ENCODE measurements at regions not wholly inside any gene's neighbourhood (a gene's known extent, or its start where the extent isn't known, plus 50 kb on each side); places are given as distances from the start of the nearest gene placed in this dataset.

DNA sequence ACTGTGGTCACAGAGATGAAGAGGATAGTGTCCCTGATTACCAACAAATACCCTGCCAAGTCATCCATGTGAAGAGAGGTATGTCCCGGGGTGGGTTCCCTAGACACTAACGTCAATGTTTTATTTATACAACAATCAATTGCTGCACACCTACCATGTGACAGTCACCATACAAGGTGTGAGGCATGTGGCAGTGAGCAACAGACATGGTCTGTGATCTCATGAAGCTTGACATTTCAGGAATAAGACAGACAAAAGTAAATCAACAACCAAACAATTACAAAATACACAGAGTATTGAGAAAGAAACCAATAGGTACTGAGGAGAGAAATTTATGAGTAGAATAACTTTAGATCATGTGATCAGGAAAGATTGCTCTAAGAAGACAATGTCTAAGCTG lies 268.6 kb downstream of the MRTFB start:
- H4K8ac ChIP-seq (ENCODE audit: low read depth in 2 of 2, low read length in 2 of 2) = no peak overlapping the region
- peaks cover 2% of the 10 kb centered on the region for H3K9me3 ChIP-seq (ENCODE audit: control insufficient read depth, insufficient read depth, low read length)
- BruUV-seq (replicated peaks) = no TSS peak
- H3K27ac ChIP-seq (ENCODE audit: insufficient read depth, low read length) = no peak overlapping the region
- H3K27me3 ChIP-seq (ENCODE audit: control insufficient read depth, insufficient read depth, low read length) = no peaks in the 10 kb centered on the region
- H4K5ac ChIP-seq (ENCODE audit: low read depth, low read length) = no peak overlapping the region
- no peak overlapping the region for H2BK15ac ChIP-seq (ENCODE audit: low read depth, low read length)
- dilution Hi-C loops (cut with HindIII; ENCODE audit: low sequenced_read_pairs, unreplicated experiment) (no loop called here), intact Hi-C loops (cut with micrococcal nuclease) (no loop called here), in situ Hi-C loops (cut with MboI; ENCODE audit: low sequenced_read_pairs) (no loop called here)
- H2AK5ac ChIP-seq (ENCODE audit: low read depth, low read length) = no peak overlapping the region
- no peak overlapping the region for H3K9ac ChIP-seq (ENCODE audit: low read depth, low read length)
- TF ChIP-seq RCOR1 (IDR thresholded peaks at IDR 0.05; ENCODE audit: insufficient replicate concordance, low read length) (no peak), CHD1 (IDR thresholded peaks at IDR 0.05; ENCODE audit: low read depth, low read length) (no peak), MAZ (IDR thresholded peaks at IDR 0.05; ENCODE audit: borderline replicate concordance, low read depth, low read length) (no peak), CEBPB (IDR thresholded peaks at IDR 0.05; ENCODE audit: low read depth, low read length) (no peak), MXI1 (IDR thresholded peaks at IDR 0.05; ENCODE audit: borderline replicate concordance, low read depth, low read length) (no peak), FOS (IDR thresholded peaks at IDR 0.05; ENCODE audit: low read depth, low read length) (no peak), RAD21 (IDR thresholded peaks at IDR 0.05; ENCODE audit: low read length) (no peak), BHLHE40 (IDR thresholded peaks at IDR 0.05; ENCODE audit: low read depth, low read length) (no peak), RFX5 (IDR thresholded peaks at IDR 0.05; ENCODE audit: low read depth, low read length) (no peak), NFE2L2 (IDR thresholded peaks at IDR 0.05; ENCODE audit: low read depth, low read length) (no peak), POLR2A (IDR thresholded peaks at IDR 0.05; ENCODE audit: low read depth, low read length) (no peak), SMC3 (IDR thresholded peaks at IDR 0.05; ENCODE audit: low read depth, low read length) (no peak), MAFK (IDR thresholded peaks at IDR 0.05; ENCODE audit: low read depth, low read length) (no peak)
- TF ChIP-seq, protein P1, sequence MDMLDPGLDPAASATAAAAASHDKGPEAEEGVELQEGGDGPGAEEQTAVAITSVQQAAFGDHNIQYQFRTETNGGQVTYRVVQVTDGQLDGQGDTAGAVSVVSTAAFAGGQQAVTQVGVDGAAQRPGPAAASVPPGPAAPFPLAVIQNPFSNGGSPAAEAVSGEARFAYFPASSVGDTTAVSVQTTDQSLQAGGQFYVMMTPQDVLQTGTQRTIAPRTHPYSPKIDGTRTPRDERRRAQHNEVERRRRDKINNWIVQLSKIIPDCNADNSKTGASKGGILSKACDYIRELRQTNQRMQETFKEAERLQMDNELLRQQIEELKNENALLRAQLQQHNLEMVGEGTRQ (IDR thresholded peaks at IDR 0.05; ENCODE audit: low read depth, low read length) = no peak
- TF ChIP-seq, protein P2, sequence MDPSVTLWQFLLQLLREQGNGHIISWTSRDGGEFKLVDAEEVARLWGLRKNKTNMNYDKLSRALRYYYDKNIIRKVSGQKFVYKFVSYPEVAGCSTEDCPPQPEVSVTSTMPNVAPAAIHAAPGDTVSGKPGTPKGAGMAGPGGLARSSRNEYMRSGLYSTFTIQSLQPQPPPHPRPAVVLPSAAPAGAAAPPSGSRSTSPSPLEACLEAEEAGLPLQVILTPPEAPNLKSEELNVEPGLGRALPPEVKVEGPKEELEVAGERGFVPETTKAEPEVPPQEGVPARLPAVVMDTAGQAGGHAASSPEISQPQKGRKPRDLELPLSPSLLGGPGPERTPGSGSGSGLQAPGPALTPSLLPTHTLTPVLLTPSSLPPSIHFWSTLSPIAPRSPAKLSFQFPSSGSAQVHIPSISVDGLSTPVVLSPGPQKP (IDR thresholded peaks at IDR 0.05; ENCODE audit: borderline replicate concordance, low read depth, low read length) = no peak
- TF ChIP-seq, protein P3, sequence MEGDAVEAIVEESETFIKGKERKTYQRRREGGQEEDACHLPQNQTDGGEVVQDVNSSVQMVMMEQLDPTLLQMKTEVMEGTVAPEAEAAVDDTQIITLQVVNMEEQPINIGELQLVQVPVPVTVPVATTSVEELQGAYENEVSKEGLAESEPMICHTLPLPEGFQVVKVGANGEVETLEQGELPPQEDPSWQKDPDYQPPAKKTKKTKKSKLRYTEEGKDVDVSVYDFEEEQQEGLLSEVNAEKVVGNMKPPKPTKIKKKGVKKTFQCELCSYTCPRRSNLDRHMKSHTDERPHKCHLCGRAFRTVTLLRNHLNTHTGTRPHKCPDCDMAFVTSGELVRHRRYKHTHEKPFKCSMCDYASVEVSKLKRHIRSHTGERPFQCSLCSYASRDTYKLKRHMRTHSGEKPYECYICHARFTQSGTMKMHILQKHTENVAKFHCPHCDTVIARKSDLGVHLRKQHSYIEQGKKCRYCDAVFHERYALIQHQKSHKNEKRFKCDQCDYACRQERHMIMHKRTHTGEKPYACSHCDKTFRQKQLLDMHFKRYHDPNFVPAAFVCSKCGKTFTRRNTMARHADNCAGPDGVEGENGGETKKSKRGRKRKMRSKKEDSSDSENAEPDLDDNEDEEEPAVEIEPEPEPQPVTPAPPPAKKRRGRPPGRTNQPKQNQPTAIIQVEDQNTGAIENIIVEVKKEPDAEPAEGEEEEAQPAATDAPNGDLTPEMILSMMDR (conservative IDR thresholded peaks at IDR 0.05; ENCODE audit: low read depth, low read length) = no peak
- H2AK9ac ChIP-seq (replicated peaks; ENCODE audit: low read depth, low read length, poor library complexity) = no peak overlapping the region
- WGBS, 2 experiments (ENCODE audit: extremely low coverage in 2 of 2, insufficient read length in 1 of 2) = no CpG with 5 or more reads among the region's 2 CpGs
- H3K4me3 ChIP-seq (ENCODE audit: insufficient read depth, low read depth, low read length) = no peak overlapping the region
- ChIA-PET CTCF (no interaction called here), POLR2A (ENCODE audit: unreplicated experiment) (no interaction called here)
- no peak overlapping the region for H2BK20ac ChIP-seq (ENCODE audit: low read depth, low read length)
- H3K18ac ChIP-seq (ENCODE audit: low read depth, low read length) = no peak overlapping the region
- H3K56ac ChIP-seq (ENCODE audit: extremely low read depth, insufficient read depth, low read length) = no peak overlapping the region
- no peak overlapping the region for H3K23ac ChIP-seq (ENCODE audit: low read depth, low read length)
- no peaks in the 10 kb centered on the region for H3K36me3 ChIP-seq (ENCODE audit: control insufficient read depth, insufficient read depth, low read length)
- H3K4me1 ChIP-seq (ENCODE audit: control insufficient read depth, insufficient read depth, low read length) = peaks cover 4% of the 10 kb centered on the region
- H3K14ac ChIP-seq (replicated peaks; ENCODE audit: low read depth, low read length) = no peak overlapping the region
- H4K20me1 ChIP-seq (ENCODE audit: insufficient read depth, low read length) = no peaks in the 10 kb centered on the region
- no peak overlapping the region for H2BK5ac ChIP-seq (ENCODE audit: low read depth, low read length, poor library complexity, severe bottlenecking)
- H2AFZ ChIP-seq (replicated peaks; ENCODE audit: low read length, poor library complexity) = no peak overlapping the region
- no peak for ATAC-seq (ENCODE audit: low read depth)
- no peaks in the 10 kb centered on the region for H3K9me1 ChIP-seq (ENCODE audit: insufficient read depth, low read length)
- DNase-seq = no peak
- no peak overlapping the region for H3K4me2 ChIP-seq (ENCODE audit: low read depth, low read length)
- H3K4ac ChIP-seq (ENCODE audit: low read depth, low read length) = no peak overlapping the region
- no peak overlapping the region for H2BK120ac ChIP-seq (ENCODE audit: low read depth, low read length)
- no peak overlapping the region for H4K91ac ChIP-seq (ENCODE audit: insufficient read depth, low read depth, low read length)
- H3K79me1 ChIP-seq (ENCODE audit: low read depth in 1 of 2, low read length in 2 of 2) = no peaks in the 10 kb centered on the region
